ENCODE measurements at regions not wholly inside any gene's neighbourhood (a gene's known extent, or its start where the extent isn't known, plus 50 kb on each side); places are given as distances from the start of the nearest gene placed in this dataset.

DNA sequence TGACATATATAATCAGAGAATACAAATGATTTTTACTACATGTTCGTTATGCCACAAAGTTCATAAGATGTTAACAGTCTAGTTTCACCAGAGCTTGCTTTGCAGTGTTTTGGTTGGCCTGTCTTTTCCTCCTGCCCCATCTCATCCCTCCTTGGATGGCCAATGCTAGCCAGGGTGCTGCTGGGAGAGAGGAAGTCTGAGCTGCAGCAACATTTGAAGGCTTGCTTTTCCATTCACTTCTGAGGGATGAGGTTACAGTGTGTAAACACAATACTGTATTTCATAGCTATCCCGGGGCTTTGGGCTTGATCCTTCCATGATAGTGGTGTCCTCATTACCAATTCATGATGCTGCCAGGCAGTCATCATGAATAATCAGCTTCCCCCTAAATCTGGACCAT lies 170.5 kb downstream of the RAB11FIP2 start:
- TF ChIP-seq CTCF (IDR thresholded peaks at IDR 0.05; ENCODE audit: low read depth, low read length) = no peak

DNA sequence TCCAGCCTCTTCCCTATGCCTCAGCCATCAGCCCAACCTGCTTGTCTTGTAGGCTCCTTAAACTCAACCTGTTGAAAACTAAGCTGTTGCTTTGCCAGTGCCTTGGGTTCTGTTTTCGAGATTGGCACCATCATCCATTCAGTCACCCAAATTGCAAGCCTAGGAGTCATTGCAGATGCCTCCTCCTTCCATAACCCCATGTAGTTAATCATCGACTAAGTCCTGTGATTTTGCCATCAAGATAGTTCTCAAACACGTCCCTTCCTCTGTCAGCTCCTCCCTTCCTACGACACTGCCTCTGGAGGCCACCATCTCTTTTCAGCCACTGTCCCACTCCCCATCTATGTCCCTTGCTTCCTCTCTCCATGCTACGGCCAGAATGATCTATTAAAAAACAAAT lies 168.1 kb downstream of the RAB11FIP2 start:
- TF ChIP-seq CTCF (IDR thresholded peaks at IDR 0.05; ENCODE audit: low read depth, low read length) = no peak
- H3K4me3 ChIP-seq (replicated peaks in 1 of 2; ENCODE audit: low read depth in 2 of 2, low read length in 2 of 2) = no peak overlapping the region
- no peak for DNase-seq (ENCODE audit: low read depth in 2 of 2)

More for the DNA sequence above, 170.5 kb downstream of the RAB11FIP2 start:
- no peak overlapping the region for H3K4me3 ChIP-seq (replicated peaks in 1 of 2; ENCODE audit: low read depth in 2 of 2, low read length in 2 of 2)
- DNase-seq (ENCODE audit: low read depth in 2 of 2) = no peak

- no peak for DNase-seq (ENCODE audit: low read depth in 2 of 2)
- TF ChIP-seq CTCF (IDR thresholded peaks at IDR 0.05; ENCODE audit: low read depth, low read length) = no peak
- no peak overlapping the region for H3K4me3 ChIP-seq (replicated peaks in 1 of 2; ENCODE audit: low read depth in 2 of 2, low read length in 2 of 2)
These were observed 162.6 kb downstream of the RAB11FIP2 start for GRCh38 chr10:117884093-117884492.

GRCh38 chr10:117884592-117884991 lies 162.1 kb downstream of the RAB11FIP2 start:
- no peak overlapping the region for H3K4me3 ChIP-seq (replicated peaks in 1 of 2; ENCODE audit: low read depth in 2 of 2, low read length in 2 of 2)
- DNase-seq (ENCODE audit: low read depth in 2 of 2) = no peak
- no peak for TF ChIP-seq CTCF (IDR thresholded peaks at IDR 0.05; ENCODE audit: low read depth, low read length)

- TF ChIP-seq CTCF (IDR thresholded peaks at IDR 0.05; ENCODE audit: low read depth, low read length) = no peak
- H3K4me3 ChIP-seq (replicated peaks in 1 of 2; ENCODE audit: low read depth in 2 of 2, low read length in 2 of 2) = no peak overlapping the region
- no peak for DNase-seq (ENCODE audit: low read depth in 2 of 2)
These were observed 161.4 kb downstream of the RAB11FIP2 start for GRCh38 chr10:117885206-117885829.

GRCh38 chr10:117886766-117887165 lies 160.0 kb downstream of the RAB11FIP2 start:
- no peak overlapping the region for H3K4me3 ChIP-seq (replicated peaks in 1 of 2; ENCODE audit: low read depth in 2 of 2, low read length in 2 of 2)
- TF ChIP-seq CTCF (IDR thresholded peaks at IDR 0.05; ENCODE audit: low read depth, low read length) = no peak
- no peak for DNase-seq (ENCODE audit: low read depth in 2 of 2)

- no peak for TF ChIP-seq CTCF (IDR thresholded peaks at IDR 0.05; ENCODE audit: low read depth, low read length)
- no peak for DNase-seq (ENCODE audit: low read depth in 2 of 2)
- no peak overlapping the region for H3K4me3 ChIP-seq (replicated peaks in 1 of 2; ENCODE audit: low read depth in 2 of 2, low read length in 2 of 2)
These were observed 157.1 kb downstream of the RAB11FIP2 start for GRCh38 chr10:117889664-117890063.

Measured in cardiac fibroblast (primary cell).